Stimulated activated CD4-positive, alpha-beta T cell treated with anti-CD3 and anti-CD28 coated beads, Interleukin-15, amount 100 ng/mL, for 24 hours (primary cell): ENCODE measurements at regions not wholly inside any gene's neighbourhood (a gene's known extent, or its start where the extent isn't known, plus 50 kb on each side); places are given as distances from the start of the nearest gene placed in this dataset.
"Not testable (repeated sequence)": the region's sequence is repeated elsewhere in the genome, so short reads cannot be mapped to it uniquely, and the experiment has no call there.

ENCODE experiments used
- DNase-seq: peaks from one replicate; pipeline ENCODE4 v3.0.0-alpha.2; 2020

DNA sequence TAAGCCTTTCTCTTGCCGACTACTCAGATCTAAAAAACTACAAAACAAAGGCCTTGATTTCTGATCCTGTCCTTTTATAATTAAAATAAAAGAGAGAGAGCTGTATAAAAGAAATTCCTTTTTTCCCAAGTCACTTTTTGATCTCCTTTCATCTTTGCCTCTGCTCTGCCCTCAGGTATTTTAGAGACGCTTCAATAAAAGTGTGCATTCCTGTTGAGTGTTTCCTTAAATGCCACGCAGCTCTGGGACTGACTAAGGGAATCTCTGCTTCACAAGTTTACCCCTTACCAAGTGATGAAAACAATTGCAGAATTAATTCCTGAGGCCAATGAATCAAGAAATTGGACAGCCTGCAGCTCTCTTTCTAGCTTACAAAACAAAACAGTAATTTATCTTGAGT is 1109.8 kb downstream of the TMTC2 start:
- no peak for DNase-seq

DNA sequence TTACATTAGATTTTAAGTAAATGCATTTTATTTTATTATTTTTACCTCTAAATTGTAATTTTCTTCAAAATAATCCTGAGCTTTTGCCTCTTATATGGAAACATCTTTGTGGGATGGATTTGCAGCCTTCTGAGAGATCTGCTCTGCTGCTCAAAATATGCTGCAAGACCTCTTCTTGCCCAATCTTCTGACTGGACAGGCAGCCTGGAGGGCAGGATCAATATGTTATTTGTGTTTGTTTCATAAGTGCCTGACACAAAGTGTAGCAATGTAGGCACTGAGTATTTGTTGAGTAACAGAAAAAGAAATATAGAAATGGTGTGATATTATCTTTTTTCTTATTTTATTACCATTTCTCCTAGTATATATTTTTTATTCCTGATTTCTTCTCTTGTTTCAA is 1106.9 kb downstream of the TMTC2 start:
- no peak for DNase-seq

DNA sequence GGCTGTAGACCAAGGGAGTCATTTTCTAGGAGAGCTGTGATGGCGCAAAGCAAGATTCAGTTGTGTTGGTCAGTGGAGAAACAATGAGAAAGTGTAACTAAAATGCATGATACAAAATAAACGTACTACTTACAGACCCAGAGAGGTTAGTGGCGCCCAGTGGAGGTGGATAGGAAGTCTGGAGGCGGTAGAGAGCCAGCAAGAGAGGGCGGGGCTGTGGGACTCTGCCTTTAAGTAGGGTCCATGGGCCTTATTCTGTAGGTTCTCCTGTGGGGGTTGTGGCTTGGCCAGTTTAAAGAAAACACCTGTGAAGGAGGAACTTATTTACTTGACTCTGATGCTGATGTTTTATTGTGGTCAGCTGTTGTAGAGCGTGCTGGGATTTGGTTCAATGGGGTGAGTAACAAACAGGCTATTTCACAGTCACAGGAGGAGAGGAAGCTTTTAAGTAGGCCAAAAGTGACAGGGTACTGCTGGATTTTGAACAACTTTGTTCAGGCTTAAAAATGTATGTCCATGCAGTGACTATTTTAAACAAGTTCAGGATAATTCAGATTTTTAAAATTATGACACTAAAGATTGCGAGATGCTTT is 1097.7 kb downstream of the TMTC2 start:
- no peak for DNase-seq

DNA sequence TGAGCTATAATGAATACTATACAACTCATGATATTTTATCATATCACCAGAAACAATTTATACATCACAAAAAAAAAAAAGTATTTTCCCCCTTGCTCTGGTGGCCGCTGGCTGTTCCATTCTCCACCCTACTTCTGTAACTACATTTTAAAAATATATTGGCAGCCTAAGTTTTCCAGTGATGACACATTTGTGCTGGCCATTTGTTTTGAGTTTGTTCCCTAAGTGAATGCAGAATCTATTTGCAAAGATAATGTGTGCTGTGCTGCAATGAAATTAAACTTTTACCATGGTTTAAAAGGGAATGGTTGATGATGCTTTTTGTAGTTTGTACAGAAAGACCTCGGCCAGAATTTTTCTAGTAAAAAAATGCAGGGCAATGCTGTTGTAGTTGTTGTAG is 1092.8 kb downstream of the TMTC2 start:
- DNase-seq, result no peak

DNA sequence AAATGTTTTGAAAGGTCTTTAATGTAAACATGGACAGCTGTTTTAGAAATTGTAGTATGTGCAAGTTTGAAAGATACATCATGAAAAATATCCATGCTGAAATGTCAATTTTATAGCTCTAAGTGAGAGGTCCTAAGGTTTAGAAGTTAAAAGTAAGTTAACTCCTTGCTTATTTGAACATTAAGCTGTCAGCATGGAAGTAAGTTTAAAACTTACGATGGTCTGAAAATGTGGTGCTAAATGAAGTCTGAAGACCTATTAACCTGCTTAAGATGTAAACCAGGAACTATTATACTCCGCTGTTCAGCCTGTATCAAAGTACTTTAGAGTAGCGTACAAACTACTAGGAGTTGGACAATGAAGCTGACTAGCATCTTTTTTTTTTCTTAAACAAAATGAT is 1082.4 kb downstream of the TMTC2 start:
- no peak for DNase-seq

DNA sequence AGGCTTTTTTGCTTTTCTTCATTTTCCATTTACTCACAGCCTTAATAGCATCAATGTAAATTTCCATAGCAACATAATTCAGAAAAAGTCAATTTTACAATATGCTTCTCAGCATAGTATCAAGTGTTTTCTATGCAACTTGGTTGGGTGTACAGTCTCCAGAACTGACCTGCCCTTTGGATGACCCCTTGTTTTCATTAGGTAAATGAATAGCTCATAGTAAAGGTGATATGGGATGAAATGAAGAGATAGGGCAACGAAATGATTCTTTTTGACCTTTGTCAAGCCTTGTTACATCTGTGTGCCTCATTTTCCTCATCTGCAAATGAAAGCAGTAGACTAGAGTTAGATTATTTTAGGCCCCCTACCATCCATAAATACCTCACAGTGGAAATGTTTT is 1081.0 kb downstream of the TMTC2 start:
- DNase-seq, result no peak

DNA sequence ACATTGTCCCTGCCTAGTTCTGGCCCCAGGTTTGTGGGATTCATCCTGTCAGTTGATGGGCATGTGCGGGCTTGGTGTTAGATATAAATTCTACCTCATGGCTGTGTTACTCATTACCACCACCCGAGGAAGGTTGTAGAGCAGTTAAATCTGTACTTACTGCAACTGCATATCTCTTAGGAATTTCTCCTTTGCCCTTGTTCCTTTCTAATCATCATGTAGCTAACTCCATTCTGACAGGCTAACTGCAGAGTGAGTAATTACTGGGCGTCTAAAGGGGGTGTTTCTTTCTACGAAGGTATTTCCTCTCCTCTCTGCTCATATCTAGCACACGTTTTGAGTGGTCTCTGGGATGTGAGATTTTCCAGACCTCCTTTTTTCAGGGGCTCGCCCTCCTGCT is 1076.7 kb downstream of the TMTC2 start:
- no peak for DNase-seq

DNA sequence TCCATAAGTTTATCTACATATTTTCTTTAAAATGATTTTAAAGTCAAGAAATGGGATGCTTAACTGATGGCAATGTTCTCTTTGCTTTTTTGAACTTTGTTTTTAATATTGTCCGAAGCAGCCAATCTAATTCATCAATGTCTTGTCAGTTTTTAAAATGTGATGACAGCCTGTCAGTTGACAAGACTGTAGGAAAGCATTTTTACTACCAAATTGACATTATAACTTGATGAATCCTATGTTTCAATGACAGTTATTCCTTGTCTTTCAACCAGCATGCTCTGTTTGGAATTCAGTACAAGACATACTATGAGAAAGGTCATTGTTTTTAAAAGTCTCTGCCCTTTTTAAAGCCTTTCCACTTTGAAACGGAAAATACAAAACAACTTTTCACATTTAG is 1073.2 kb downstream of the TMTC2 start:
- no peak for DNase-seq

DNA sequence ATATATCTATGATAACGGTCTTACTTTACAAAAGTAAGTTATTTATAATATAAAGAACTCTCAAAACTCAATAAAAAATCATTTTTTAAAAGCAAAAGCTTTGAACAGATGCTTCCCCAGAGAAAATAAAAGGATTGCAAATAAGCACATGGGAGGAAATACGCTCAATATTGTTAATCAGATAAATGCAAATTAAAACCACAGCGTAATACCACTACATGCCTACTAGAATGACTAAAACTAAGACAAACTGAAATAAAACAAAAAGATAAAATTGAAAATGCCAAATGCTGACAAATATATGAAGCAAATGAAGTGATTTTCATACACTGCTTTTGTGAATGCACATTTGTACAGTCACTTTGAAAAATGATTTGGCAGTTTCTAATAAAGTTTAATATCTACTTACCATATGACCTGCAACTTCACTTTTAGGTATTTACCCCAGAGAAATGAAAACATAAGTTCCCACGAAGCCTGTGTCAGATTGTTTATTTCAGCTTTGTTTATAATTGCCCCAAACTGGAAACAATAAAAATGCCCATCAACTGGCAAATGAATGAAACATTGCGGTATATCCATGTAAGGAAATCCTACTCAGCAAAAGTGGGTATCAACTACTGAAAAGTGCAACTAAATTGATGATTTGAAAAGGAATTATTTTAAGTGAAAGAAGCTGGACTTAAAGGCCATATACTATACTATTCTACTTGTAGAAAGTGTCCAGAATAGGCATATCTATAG is 1072.4 kb downstream of the TMTC2 start:
- DNase-seq, result no peak

DNA sequence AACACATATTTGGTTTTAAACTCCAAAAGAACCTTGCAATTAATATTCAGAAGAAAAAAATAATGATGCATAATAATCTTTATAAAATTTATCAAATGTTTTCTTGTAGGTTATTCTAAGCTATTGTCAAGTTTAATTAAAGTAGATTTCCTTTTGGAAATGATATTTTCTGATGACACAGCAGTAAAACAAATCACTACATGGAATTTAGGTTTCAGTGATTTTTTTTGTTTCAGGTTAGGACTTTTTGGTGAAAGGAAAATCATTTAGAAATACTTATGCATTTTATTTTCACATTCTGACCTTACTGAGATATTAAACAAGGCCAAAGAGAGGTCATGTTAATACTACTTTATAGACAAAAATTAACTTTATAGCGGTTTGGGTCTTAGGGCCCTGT is 1067.2 kb downstream of the TMTC2 start:
- no peak for DNase-seq

DNA sequence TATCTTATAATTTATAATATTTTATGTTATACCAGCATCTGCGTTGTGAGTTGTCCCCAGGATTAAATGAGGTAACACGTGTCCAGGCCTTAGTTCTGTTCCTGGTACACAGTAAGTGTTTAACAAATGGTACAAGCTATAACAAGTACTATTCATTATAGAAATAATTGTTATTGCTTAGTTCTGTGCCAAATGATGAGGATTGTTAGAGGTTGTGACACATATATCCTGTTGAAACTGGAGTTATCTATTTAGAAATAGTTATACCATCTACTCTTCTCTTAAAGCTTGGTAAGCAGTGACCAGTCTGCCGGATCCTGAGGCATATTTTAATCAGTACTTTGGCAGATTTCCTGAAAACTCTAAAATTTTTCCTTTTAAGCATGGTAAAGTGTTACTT is 1066.5 kb downstream of the TMTC2 start:
- no peak for DNase-seq

DNA sequence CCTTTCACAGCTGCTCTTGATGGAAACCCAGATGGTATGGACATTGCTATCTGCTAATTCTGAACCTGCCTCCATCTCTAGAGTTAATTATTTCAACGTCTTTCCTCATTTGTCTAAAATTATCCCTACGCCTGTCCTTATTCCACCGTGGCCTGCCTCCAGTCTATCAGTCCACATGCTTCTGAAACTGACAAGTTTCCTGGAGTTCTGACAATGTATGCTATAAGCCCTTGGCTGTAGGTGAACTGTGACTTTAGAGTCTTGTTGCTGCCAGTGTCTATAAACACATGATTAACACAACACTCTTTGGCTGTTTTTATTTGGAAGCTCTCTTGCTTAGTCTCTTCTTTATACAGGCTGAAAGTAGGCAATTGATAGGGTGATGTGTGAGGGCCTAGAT is 1052.9 kb downstream of the TMTC2 start:
- DNase-seq, result no peak

DNA sequence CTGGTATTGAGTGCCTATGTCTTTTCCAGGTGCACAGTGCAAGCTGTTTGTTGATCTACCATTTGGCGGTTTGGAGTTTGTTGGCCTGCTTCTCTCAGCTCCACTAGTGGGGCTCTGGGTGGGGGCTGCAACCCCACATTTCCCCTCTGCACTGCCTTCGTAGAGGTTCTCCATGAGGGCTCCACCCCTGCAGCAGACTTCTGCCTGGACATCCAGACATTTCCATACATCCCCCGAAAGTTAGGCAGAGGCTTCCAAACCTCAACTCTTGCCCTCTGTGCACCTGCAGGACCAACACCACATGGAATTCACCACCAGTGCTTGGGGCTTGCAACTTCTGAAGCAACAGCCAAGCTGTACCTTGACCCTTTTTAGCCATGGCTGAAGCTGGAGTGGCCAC is 1024.1 kb downstream of the TMTC2 start:
- no peak for DNase-seq

DNA sequence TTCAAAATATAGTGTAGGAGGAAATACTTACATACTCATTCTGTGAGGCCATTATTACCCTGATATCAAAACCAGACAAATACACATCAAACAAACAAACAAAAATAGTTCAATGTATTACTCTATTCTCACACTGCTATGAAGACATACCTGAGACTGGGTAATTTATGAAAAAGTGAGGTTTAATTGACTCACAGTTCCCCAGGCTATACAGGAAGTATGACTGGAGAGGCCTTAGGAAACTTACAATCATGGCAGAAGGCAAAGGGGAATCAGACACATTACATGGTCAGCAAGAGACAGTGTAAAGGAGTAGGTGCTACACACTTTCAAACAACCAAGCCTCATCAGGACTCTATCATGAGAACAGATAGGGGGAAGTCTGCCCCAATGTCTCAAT is 1023.2 kb downstream of the TMTC2 start:
- no peak for DNase-seq

DNA sequence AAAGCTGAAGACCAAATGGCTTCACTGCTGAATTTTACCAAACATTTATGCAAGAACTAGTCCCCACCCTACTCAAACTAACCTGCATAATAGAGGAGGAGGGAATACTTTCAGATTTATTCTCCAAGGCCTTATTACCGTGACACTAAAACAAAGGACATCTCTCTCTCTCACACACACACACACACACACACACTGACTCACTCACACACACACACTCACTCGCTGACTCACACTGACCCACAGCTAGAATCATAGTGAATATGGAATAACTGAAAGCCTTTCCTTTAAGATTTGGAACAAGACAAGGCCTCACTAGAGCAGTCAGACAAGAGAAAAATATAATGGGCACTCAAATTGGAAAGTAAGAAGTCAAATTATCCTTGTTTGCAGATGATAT is 1014.1 kb downstream of the TMTC2 start:
- DNase-seq, result no peak

DNA sequence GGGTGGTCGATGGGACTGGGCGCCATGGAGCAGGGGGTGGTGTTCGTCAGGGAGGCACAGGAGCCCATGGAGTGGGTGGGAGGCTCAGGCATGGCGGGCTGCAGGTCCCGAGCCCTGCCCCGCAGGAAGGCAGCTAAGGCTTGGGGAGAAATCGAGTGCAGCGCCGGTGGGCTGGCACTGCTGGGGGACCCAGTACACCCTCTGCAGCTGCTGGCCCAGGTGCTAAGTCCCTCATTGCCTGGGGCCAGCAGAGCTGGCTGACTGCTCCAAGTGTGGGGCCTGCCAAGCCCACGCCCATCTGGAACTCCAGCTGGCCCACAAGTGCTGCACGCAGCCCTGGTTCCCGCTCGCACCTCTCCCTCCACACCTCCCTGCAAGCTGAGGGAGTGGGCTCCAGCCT is 1009.6 kb downstream of the TMTC2 start:
- DNase-seq, result not testable (repeated sequence)

DNA sequence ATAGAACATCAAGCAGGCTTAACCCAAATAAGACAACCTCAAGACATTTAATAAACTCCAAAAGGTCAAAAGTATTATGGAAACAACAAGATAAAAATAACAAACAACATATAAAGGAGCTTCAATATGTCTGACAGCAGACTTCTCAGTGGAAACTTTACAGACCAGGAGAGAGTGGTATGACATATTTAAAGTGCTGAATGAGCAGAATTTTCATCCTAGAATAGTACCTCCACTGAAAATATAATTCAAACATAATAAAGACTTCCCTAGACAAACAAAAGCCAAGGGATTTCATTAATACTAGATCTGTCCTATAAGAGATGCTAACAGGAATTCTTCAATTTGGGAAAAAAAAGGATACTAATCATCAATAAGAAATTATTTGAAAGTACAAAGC is 1005.0 kb downstream of the TMTC2 start:
- no peak for DNase-seq

DNA sequence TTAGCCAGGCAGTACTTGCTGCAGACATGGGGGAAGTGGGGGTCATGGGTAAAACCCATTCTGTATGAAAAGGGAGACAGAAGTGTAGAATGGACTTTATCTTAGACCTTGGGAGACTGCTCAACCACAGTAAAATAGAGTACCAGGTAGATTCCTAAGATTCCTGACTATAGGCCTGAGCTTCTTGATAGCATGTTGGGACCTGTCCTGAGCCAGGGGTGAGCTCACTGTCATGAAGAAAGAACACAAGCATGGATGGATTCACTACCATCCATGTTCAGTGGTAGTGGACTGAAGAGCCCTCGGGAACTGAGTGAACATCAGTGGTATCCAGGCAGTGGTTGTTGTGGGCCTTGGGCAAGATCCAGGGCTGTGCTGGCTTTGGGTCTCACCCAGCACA is 1003.8 kb downstream of the TMTC2 start:
- no peak for DNase-seq

DNA sequence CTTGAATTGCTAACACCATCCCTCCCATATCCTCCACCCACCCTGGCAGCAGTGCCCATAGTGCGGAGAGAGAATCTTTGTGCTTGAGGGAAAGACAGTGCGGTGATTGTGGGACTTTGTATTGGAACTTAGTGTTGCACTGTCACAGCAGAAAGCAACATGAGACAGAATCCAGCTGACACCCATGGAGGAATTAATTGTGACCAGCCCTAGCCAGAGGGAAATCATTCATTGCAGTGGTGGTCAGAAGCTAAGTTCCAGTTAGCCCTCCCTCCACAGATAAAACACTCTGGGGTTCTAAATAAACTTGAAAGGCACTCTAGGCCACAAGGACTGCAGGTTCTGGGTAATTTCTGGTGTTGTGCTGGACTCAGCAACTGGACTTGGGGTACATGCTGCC is 1002.6 kb downstream of the TMTC2 start:
- DNase-seq, result no peak

DNA sequence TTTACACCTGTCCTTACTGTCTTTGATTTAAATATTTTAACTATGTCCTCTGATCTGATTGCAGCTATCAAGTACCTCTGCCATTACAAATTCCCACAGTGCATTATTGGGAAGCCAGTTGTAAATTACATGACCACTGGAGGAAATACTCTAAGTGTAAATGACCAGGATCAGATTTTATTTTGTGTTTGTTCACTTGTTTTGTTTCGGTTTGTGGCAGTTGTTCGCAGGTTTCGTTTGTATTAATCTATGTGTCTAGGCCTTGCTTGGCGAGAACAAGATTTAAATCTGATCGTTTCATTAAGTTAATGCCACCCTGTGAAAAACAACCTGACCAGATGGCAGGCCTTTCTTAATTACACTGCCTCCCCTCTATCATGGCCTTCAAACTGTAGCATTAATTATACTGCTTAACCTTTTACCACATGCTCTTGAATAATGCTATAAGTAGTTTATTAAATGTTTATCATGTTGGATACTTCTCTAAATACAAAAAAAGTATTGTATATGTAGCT is 990.1 kb downstream of the TMTC2 start:
- DNase-seq, result no peak

DNA sequence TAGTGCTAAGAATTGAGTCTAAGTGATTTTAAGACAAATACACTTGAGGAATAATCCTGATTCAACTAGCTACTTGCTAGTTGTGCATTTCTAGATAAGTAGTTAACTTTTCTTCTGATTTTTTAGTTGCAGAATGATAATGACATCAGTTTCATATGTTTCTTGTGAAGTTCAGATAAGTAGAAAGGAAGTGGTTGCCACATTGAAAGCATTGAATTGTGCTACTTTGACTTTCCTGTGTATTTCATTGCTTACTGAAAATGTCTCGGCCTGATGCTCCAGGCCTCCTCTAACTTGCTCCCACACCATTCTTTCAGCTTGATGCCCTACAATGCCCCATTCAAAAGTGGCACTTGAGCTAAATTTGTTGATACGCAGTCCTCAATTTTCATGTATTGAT is 980.0 kb downstream of the TMTC2 start:
- no peak for DNase-seq

DNA sequence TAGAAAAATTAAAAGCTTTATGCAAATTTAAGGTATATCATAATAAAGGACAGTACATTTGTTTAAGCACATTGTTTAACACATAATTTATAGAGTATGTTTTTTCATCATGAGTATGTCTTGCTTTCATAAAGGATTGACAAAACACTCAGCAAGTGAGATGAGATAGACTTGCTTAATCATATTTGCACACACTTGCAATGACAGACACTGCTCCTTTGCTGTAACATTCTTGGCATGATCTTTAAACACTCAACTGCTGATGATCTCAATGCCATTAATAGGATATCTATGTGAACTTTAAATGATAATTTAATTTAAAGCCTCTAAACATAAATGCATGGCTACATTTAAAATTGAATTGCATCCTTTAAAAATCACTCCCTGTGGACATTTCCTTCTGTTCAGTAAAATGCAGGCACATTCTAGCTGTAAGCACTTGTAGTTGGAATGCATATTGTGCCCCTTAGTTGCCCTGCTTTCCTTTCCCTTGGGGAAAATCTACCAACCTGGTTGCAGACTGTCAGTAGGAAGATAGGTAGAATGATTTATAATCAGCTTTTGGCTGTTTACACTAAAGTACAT is 979.0 kb downstream of the TMTC2 start:
- DNase-seq, result no peak

DNA sequence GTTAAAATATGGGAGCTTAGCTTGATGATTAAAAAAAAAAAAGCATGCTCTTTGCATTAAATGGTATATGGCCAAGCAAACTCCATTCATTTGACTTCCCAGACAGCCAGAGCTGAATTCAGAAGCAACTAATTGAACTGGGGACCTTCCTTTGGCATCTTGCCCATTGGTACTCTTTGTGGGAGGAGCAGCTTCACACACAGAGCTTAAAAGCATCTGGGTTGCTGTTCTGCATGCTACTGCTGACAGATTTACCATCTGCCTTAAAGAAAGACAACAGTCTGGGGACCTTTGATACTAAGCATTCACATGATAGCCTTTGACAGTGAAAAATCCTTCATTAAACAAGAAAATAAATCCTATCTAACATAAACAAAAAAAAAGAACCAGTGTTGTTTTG is 977.9 kb downstream of the TMTC2 start:
- no peak for DNase-seq

DNA sequence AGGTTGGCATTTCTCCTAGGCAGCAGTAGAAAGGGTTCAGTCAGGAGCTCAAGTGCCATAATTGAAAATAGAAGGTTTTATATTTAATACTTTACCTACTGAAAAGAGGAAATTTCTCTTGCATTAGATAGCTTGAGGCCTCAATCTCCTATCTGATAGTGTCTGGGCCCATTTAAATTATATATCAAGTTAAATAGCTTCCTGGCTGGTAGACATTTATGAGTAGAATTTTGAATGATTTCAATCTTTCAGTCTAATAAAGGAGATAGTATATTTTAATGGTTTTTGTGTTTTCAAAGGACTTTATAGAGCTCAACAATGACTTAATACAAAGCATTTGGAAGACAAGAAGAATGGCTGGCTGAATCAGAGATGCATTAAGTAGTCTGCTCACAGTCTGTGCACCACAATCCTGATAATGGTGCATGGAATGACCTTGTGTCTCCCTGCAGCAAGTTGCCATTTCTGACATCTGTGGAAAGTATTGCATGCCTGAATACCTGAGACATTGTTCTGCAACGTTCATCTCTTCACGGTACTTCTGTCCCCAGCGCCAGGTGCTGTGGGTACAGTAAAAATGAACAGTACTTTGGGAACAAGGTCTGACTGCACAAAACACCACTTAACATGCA is 974.1 kb downstream of the TMTC2 start:
- DNase-seq, result no peak
